HG02623 (cell line): ENCODE measurements at regions not wholly inside any gene's neighbourhood (a gene's known extent, or its start where the extent isn't known, plus 50 kb on each side); places are given as distances from the start of the nearest gene placed in this dataset.

Experiments
- ATAC-seq: cut with Tn5 transposase; IDR thresholded peaks from one replicate; pipeline ENCODE4 v1.9.1; 2021; ENCODE audit warnings: moderate library complexity; ENCODE audit not compliant: unreplicated experiment

DNA sequence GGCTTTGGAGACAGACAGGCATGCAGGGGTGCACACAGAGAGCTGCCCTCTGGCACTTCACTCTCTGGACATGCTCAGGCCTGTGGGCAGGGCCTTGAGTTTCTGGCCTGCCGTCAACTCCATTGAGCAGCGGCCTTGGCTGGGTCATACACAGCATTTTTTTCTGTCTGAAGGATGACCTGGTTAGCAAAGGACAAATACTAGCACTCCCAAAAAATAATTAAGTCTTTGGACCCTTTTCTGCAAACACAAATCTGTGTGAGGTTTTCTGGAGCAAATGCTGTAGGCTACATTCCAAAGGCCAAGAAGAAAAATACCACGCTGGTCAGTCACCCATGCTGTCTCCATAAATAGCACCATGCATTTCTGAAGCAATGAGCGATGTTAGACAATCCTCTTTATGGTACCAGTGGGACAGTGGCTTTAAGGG lies 124.7 kb upstream of the CTAGE1 start:
- no peak for ATAC-seq

GRCh38 chr18:22543769-22544168 lies 126.1 kb upstream of the CTAGE1 start:
- ATAC-seq = no peak

DNA sequence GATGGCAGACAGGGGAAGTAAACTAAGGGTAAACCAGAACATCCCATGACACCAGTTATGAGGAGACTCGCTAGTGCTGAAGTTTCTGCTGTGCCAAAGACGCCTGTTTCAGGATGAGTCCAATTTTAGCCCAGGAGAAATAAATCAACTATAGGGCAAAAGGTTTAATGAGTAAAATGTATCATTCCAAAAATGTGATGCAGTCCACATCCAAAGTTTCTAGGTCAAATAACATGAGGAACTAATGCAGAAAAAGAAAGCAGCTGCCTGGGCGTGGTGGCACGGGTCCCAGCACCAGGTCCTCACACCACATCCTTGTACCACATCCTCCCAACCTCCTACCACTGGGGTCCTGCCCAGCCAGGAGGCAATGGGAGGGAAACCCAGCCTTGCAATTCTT lies 126.9 kb upstream of the CTAGE1 start:
- ATAC-seq = no peak

- no peak for ATAC-seq
Measured at GRCh38 chr18:22545066-22545760, 127.5 kb upstream of the CTAGE1 start.

DNA sequence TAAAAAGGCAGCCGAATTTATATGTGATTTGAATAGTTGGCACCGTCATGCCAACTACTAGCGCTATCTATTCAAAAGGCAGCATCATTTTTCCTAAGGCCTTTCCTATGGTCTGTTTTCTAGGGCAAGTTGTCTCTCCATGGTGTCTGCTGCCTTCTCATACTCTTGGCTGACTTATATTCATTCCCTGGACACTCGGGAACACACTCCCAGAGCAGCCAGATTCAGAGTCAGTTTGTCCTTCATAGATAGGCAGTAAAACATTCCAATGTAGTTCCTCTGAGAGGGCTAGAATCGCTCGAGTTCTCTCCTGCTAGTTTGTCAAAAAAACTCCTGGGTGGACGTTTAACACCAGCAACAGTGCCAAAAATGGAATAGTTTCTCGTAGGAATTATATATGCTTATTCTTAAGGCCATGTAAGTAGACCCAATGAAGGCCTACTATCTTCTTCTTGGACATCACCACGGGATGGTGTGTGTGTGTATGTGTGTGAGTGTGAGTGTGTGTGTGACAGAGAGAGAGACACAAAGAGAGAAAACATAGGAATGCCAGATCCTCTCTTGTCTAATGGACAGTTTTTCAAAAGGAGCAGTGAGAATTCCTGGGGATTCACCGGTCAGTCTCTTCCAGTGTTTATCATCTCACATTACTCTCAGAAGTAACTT lies 129.3 kb upstream of the CTAGE1 start:
- no peak for ATAC-seq

DNA sequence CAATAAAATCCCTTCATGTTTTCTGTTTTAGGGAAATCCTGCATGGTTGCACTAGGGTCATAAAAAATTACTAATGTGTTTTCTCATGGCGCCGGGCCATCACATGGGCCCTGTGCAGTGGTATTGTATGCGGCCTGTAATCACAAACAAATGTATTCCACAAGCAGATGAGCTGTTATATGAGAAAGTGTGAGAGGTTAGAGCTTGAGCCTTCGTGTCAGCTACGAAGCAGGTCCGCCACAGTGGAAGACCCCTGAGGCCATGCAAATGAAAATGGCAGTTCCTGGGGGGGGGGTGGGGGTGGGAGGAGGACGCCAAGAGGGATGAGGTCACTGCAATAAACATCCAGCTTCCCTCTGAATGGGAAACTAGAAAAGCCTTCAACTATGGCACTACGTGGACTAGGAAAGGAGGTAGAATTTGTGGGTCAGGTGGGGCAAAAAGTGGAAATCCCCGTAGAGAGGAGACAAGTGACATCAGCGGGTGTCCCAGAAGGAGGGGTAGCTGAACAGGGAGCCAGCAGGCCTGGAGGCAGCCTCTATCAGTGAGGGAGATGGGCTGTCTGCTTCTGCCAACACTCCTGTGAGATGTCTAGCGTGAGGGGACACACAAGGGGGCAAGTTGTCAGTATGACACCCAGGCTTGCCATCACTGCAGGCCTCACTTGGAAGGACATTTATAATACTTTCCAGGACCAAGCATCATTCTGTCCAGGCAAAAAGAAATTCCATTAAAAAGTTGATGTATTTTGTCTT lies 130.3 kb upstream of the CTAGE1 start:
- no peak for ATAC-seq

DNA sequence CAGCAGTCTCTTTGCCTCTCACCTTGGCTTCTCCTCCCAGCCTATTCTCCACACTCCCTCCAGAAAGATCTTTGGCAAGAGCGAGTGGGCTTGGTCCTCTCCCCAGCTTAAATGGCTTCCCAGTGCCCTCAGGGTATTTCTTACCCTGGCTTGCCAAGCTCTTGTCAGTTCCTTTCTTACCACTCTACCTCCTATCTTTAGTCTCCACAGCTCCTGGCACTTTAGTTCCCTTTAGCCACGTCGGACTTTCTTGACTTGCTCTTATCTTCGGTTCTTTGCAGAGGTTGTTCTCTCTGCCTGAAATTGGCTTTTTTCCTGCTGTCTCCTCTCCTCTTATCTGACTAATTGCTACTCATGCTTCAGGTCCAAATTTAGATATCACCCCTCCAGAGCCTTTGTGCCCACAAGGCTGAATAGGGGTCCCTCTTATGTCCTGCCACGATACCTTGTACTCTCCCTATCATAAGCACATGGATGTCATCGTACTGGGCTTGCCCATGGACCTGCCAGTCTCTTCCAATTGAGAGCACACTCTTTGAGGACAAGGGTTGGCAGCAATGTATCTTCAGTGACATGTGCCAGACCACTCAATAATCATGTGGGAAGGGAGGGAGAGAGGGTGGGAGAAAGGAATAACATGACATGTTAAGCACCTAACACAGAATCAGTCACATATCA lies 131.7 kb upstream of the CTAGE1 start:
- ATAC-seq = no peak

- no peak for ATAC-seq
Measured at GRCh38 chr18:22550366-22550765, 132.7 kb upstream of the CTAGE1 start.

GRCh38 chr18:22550861-22551260 lies 133.1 kb upstream of the CTAGE1 start:
- ATAC-seq = no peak

- ATAC-seq = no peak
Measured at GRCh38 chr18:22551536-22552151, 133.9 kb upstream of the CTAGE1 start.

DNA sequence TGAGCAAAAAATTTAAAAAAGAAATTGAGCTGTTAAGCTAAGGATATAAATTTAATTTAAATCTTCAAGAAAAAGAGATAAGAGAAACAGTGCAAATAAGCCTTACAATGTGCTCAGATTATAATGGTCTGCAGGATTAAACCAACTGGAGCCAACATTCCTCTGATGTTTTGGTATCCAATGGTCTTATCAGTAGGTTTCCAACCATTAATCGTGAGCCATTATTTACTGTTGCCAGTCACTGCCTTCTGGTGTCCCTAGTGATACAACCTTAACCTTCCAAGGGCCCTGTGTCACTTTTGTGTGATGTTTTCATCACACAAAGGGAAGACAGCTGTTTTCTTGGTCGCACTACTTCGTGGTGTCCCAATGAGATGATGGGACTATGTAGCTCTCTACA lies 134.5 kb upstream of the CTAGE1 start:
- ATAC-seq = no peak

GRCh38 chr18:22552899-22553460 lies 135.3 kb upstream of the CTAGE1 start:
- ATAC-seq = no peak

DNA sequence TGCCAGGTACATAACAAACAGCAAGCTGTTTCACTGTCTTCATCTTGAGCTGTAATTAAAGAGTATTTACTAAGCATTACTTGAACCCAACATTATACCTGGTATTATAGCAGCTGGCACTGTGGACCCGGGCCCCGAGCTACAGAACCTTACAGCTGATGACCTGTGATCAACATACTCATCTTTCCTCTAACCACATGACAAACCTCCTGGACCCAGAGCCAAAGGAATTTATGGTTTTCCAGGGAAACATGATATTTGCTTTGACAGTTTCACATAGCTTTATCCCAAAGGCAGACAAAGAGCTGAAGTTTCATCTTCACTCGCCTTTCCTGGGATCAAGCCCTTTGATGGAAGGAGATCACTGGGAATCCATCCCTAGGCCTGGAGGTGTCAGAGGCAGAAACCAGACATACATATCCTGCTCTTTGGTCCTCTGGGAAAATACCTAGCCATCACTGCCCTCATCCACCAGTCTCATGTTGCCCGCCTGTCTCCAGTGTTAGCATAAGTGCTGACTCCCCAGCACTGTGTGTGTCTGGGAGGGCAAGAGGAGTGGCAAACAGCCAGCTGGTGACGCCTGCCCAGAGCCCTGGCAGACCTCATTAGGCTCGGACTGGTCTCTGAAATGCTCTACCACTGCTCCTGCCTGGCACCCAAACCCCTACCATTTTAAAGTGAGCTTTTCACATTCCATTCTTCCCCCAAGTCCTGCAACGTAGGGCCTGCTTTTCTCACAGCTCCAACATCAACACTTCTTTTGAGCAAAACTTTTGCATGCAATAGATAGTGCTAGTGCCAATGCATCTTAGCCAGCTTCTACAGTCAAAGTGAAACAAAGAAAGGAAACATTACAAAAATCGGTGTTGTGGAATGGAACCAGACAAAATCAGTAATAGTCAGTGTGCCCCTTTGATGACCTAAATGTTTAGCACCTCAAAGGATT lies 138.8 kb upstream of the CTAGE1 start:
- no peak for ATAC-seq

DNA sequence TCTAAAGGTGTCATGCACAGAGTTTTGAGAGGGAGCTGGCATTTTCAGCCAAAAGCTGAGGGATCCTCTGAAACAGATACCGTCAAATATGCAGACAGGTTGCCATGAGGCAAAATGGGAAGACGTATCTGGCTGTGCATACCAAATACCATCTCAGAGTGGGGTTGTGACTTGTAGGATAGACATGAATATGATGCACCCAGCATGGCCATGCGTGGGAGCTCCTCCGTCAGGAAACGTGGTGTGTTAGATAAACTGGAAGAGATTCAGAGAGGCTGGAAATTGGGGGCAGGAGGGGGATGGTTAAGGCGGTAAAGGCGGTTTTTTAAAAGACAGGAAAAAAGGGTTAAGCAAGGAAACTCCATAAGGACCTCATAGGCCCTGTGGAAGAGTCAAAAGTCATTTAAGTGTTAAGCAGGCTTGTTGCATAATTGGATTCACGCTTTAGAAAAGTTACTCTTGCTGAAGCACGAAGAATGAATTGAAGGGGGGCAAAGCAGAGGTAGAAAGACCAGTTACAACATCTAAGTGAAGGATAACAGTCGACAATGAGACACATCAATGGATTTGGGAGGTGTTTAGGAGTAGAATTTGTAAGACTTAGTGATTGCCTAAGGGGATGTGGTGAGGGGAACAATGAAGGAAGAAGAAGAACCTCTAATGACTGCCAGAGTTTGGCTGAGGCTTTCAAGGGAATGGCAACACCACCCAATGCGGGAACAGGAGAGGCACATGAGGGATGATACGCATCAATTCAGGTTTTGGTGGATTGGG lies 139.6 kb upstream of the CTAGE1 start:
- no peak for ATAC-seq

DNA sequence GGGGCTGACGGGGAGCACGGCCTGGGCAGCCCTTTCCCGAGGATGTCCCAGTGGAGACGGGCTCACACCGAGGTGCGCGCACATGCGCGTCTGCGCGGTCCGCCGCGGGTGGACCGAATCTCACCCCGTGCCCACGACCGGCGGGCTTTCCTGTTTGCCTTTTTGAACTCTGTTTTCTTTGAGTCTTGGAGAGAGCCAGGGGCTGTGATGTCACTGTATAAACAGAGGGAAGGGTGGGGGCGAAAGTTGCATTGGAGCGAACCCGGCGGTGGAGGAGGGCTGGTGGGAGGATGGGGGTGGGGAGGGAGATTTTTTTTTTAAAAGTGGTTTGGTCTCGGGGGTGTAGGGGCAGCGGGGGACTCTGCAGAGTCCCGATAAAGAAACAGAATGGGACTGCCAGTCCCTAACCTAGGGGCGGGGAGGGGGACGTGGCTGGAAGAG lies 141.2 kb upstream of the CTAGE1 start:
- ATAC-seq = no peak

GRCh38 chr18:22559414-22560274 lies 141.9 kb upstream of the CTAGE1 start:
- no peak for ATAC-seq

DNA sequence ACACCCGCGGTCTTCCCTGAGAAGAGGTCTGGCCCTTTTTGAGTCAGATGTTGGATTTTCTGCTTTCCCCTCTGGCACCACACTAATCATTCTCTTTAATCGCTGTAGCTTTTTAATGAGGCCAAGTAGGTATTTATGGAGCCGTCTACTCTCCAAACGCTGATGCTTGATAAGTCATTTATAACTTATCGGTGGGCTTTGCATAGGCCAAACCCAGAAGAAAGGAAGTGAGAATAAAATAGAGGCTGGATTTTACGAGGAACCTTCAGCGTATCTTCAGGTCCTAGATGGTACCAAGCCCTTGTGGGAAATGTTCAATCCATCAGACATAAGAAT lies 142.5 kb upstream of the CTAGE1 start:
- ATAC-seq = no peak

- ATAC-seq = no peak
Measured at GRCh38 chr18:22560797-22561196, 143.1 kb upstream of the CTAGE1 start.
